ENCODE measurements at regions not wholly inside any gene's neighbourhood (a gene's known extent, or its start where the extent isn't known, plus 50 kb on each side); places are given as distances from the start of the nearest gene placed in this dataset.

GRCh38 chr1:115428676-115429075 lies 90.6 kb upstream of the NGF start:
- BruUV-seq (replicated peaks) = no TSS peak
- WGBS (ENCODE audit: low lambda C conversion rate) = no CpG with 5 or more reads among the region's 1 CpG
- no peaks in the 10 kb centered on the region for H3K4me1 ChIP-seq (ENCODE audit: insufficient read depth, low read length)
- no peak overlapping the region for H3K9ac ChIP-seq (ENCODE audit: insufficient read depth, low read depth, low read length)
- no peak for TF ChIP-seq ZNF75D (CRISPR knock-in tag; IDR thresholded peaks at IDR 0.05; ENCODE audit: borderline replicate concordance)
- no peak for TF ChIP-seq PHF20 (CRISPR knock-in tag; IDR thresholded peaks at IDR 0.05)
- TF ChIP-seq ZBTB3 (CRISPR knock-in tag; IDR thresholded peaks at IDR 0.05; ENCODE audit: borderline replicate concordance, low read depth) = no peak
- TF ChIP-seq TGIF2 (CRISPR knock-in tag; IDR thresholded peaks at IDR 0.05) = no peak
- no peak for TF ChIP-seq NR0B2 (CRISPR knock-in tag; IDR thresholded peaks at IDR 0.05)
- TF ChIP-seq KDM5B (CRISPR knock-in tag; IDR thresholded peaks at IDR 0.05; ENCODE audit: borderline replicate concordance) = no peak
- no peak for TF ChIP-seq FOXO1 (CRISPR knock-in tag; IDR thresholded peaks at IDR 0.05)
- no peak for TF ChIP-seq CREBL2 (CRISPR knock-in tag; IDR thresholded peaks at IDR 0.05; ENCODE audit: borderline replicate concordance)
- no peak for TF ChIP-seq ZNF30 (CRISPR knock-in tag; IDR thresholded peaks at IDR 0.05)
- TF ChIP-seq ZNF101 (CRISPR knock-in tag; IDR thresholded peaks at IDR 0.05; ENCODE audit: borderline replicate concordance, low read depth) = no peak
- TF ChIP-seq ZNF816 (CRISPR knock-in tag; IDR thresholded peaks at IDR 0.05; ENCODE audit: borderline replicate concordance) = no peak
- TF ChIP-seq HOXA5 (CRISPR knock-in tag; IDR thresholded peaks at IDR 0.05) = no peak
- TF ChIP-seq ZBTB2 (CRISPR knock-in tag; IDR thresholded peaks at IDR 0.05; ENCODE audit: low read depth) = no peak
- no peak for TF ChIP-seq TBL1XR1 (IDR thresholded peaks at IDR 0.05; ENCODE audit: borderline replicate concordance, low read length, partially characterized antibody)
- TF ChIP-seq JDP2 (CRISPR knock-in tag; IDR thresholded peaks at IDR 0.05; ENCODE audit: borderline replicate concordance) = no peak
- TF ChIP-seq ZFY (CRISPR knock-in tag; IDR thresholded peaks at IDR 0.05) = no peak
- no peak for TF ChIP-seq ZSCAN20 (CRISPR knock-in tag; IDR thresholded peaks at IDR 0.05; ENCODE audit: borderline replicate concordance)
- no peak for TF ChIP-seq ZNF670 (CRISPR knock-in tag; IDR thresholded peaks at IDR 0.05; ENCODE audit: borderline replicate concordance)
- no peak for TF ChIP-seq ZNF225 (CRISPR knock-in tag; IDR thresholded peaks at IDR 0.05)
- no peaks in the 10 kb centered on the region for H3K36me3 ChIP-seq (replicated peaks in 1 of 2; ENCODE audit: control insufficient read depth in 1 of 2, insufficient read depth in 2 of 2, low read length in 2 of 2)
- POLR2A ChIA-PET = no interaction called here
- in situ Hi-C loops (cut with HindIII; ENCODE audit: extremely low pct_ligation_motif_present, low pct_unique_long_range_greater_than_20kb) = no loop called here
- no peak overlapping the region for H3K4me3 ChIP-seq (replicated peaks in 1 of 3; ENCODE audit: insufficient read depth in 1 of 3, low read depth in 2 of 3, low read length in 3 of 3)
- DNase-seq (ENCODE audit: low spot score) (no peak), FAIRE-seq (no peak), ATAC-seq (no peak)
- intact Hi-C loops (cut with micrococcal nuclease; ENCODE audit: unreplicated experiment) = no loop called here
- no peak overlapping the region for H3K27ac ChIP-seq (ENCODE audit: extremely low read length, insufficient read depth, low read length)
- no peaks in the 10 kb centered on the region for H3K79me2 ChIP-seq (ENCODE audit: insufficient read depth, low read length)
- H4K20me1 ChIP-seq (ENCODE audit: insufficient read depth, low read length) = no peaks in the 10 kb centered on the region
- no peak overlapping the region for H2AFZ ChIP-seq (ENCODE audit: low read length)
- no peak overlapping the region for H3K4me2 ChIP-seq (ENCODE audit: low read depth, low read length)
- H3K27me3 ChIP-seq (ENCODE audit: control insufficient read depth in 1 of 2, insufficient read depth in 2 of 2, low read length in 2 of 2) = no peaks in the 10 kb centered on the region
- CTCF ChIA-PET (ENCODE audit: low intra/inter-chr PET ratio, low total read pairs) = no interaction called here
- H3K9me3 ChIP-seq (ENCODE audit: low read length) = no peaks in the 10 kb centered on the region

Data from HepG2 (cell line).